ENCODE measurements at regions not wholly inside any gene's neighbourhood (a gene's known extent, or its start where the extent isn't known, plus 50 kb on each side); places are given as distances from the start of the nearest gene placed in this dataset.

DNA sequence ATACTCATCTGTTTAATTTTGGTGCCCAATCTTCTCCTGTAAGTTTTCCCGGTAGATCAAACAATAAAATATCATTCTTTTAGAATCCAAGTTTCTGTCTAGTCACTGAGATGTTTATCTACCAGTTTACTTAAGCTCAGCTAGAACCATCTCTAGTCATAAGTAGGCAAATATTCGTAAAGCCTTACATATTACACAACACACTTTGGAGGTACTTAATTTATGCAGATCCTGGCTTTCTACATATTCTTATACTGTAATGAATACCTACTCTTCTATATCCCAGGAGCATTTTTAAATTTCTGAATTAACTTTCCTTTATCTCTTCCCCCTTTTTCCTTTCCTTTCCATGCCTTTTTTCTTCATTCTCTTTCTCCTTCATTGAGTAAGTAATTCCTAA, 185.9 kb upstream of the ZBTB20 start:
- no peak for DNase-seq

DNA sequence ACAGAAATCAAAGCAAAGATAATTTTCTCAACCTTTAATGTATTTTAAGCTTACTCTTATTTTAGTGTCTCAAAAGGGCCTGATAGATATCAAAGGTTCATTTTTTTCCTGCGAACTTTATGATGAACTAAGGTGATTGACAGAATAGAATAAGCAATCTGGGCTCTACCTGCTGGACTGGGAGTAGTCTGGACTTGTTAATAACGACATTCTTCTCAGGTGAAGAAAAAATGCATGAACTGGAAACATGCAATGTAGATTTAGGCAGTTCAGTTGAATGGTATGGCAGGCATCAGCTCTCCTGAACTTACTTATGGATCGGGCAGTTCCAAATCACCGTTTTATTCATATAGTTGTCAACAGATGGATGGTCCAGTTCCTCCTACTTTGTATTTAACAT, 189.7 kb upstream of the ZBTB20 start:
- DNase-seq = no peak

DNA sequence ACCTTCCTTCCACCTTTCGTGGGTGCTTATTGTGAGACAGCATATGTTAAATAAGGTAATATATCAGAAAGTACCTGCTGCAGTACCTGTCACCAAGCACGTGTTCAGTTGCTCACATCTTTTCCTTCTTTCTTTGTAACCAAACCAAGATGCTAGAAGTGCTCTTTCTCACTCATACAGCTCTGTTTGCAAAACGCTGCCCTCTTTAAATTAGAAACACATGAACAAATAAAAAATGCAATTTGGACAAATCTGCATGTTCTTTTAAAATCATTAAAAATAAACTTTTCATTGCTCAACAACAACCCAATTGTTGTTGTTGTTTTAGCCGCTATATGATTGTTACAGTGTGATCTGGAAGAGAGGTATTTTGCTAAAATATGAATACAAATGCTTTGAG, 193.5 kb upstream of the ZBTB20 start:
- no peak for DNase-seq

DNA sequence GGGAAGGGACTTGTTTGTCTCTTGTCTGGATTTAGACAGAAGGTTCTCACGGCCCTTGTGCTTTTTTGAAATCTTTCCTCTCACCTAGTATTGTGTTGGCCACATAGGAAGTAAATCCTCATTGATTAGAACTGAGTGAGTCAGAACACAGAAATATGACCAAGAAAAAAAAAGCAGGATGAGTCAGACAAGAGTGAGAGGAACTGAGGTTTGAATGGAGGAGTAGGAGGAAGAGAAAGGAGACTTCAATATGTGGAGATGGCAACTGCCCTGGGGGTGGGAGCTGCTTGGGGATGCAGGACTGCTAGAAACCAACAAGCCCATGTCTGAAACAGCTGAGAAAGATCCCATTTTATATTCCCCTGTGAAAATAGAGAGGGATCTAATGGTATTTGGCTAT, 194.1 kb upstream of the ZBTB20 start:
- DNase-seq = no peak

DNA sequence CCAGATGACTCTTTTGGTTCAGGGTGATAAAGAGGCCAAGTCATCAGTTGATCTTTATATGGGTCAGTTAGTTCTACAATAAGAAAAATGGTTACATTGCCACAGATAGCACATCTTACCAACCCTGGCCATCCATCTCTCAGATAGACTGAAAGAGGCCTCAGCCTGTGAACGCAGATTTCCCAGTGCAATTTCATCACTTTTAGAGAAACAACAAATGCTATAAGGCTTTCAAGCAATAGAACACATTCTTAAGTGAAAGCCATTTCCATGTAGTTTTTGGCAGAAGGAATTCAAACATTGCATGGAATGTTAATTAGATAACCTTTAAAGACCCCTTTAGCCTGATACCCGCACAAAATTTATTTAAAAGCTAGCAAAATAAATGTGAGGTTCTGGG, 200.6 kb upstream of the ZBTB20 start:
- DNase-seq = no peak

DNA sequence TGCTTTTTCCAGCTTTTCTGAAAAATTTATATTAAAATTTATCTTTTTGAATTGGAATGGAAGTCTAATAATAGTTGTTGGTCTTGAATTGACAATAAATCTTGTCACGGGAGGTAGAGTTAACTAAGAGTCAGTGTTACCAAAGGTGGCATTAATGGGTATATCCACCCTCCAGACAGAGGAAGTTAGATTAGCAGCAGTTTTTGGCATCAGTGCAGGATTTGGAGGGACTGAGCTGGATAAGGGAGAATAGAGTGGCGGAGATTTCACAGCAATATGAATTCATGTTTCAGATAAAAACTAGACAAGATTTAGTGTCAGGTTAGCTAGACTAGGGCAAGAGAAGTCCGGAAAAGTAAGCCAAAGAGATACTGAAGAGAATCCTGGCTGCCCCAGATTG, 201.3 kb upstream of the ZBTB20 start:
- DNase-seq = no peak

DNA sequence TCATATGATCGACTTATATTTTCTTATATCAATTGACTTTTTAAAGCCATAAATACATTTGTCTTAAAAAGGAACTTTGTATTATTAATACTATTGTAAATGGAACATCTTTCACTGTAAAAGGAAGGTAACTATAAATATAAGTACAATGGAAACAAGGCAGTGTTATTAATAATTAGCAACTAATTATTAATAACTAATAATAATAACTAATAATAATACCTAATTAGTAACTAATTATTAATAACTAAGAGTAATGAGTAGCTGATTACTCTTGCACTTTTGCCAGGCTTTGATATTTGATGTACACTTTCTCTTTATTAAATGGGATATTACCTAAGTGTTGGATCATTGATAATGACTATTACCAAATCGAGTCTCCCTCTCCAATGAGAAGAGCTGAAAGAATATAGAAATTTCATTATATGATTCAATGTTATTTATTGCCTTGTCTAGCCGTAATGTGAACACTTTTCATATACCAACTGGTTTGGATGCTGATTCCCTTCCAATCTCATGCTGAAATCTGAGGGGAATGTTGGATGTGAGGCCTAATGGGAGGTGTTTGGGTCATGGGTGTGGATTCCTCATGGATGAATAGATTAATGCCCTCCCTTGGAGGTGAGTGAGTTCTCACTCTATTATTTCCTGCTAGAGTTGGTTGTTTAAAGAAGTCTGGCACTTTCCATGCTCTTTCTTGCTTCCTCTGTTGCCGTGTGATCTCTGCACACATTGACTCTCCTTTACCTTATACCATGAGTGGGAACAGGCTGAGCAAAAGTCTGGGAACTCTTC, 202.1 kb upstream of the ZBTB20 start:
- DNase-seq = no peak

DNA sequence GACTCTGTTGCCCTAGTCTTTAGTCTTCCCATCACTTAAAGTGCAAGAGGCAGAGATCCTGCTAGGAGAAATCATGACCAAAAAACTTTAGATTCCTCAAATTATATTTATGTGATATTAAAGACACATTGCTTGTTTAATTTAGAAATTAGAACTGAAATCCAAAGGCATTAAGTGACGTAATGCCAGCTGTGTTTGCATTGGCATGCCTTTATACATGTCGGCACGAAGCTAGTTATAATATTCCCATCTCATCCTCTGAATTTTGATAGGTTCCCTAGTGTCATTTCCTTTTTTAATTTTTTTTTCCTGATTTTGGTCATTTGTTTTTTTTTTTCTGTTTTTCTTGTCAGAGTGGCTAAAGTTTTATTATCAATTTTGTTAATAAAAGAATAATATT, 203.5 kb upstream of the ZBTB20 start:
- DNase-seq = no peak

DNA sequence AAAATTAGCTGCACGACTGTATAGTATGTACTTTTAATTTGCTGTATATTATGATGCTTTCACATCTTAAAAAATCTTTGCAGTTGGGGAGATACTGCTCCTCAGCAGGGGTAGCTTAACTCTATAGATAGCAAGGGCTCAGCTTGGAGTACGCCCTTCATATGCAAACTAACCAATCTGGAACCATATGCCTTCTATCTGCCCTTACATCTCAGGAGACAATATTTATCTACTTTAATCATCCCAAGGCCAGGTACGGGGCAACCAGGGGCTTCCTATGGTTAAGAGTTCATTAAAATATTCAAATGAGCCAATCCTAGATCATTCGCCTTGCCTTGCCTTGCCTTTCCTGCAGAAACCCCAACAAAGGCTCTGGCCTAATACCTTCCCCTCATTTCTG, 204.1 kb upstream of the ZBTB20 start:
- no peak for DNase-seq

DNA sequence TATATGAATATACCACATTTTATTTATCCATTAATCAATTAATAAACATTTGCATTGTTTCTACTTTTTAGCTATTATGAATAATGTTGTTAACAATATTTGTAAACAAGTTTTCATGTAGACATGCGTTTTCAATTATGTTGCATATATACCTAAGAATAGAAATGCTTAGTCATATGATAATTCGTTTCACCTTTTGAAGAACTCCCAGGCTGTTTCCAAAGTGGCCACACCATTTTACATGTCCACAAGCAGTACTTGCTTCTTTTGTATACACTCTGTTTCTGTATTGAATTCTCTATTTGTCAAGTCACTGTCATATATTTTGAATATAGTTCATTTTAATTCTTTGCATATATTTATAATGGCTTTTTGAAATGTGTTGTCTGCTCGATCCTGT, 206.9 kb upstream of the ZBTB20 start:
- DNase-seq = no peak

DNA sequence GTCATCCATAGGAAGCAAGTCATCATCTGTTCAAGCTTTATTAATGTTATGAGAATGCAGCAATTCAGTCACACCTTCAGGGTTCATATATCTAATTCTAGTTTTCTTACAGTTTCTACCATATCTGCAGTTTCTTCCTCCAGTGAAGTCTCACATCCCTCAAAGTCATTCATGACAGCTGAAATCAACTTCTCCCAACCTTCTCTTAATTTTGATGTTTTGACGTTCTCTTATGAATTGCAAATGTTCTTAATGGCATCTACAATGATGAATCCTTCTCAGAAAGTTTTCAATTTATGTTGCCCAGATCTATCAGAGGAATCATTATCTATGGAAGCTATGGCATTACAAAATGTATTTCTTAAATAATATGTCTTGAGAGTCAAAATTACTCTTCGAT, 210.4 kb upstream of the ZBTB20 start:
- no peak for DNase-seq

DNA sequence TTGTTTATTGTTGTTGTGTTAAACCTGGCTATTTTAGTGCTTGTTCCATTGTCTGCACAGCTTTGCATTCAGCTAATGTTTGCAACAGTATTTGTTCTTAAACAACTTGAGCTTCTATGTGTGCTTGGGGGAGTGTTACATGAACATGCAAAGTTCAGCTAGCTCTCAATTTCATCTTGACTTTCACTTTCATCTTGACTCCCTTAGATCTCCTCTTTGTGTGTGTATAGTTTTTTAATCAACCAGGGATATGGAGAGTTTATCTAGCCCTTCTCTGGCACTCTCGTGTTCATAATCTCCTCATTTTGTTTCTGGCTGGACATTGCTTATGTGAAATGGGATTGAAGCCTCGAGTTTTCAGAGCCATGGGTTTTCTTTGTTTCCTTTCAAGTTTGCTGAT, 212.4 kb upstream of the ZBTB20 start:
- no peak for DNase-seq

DNA sequence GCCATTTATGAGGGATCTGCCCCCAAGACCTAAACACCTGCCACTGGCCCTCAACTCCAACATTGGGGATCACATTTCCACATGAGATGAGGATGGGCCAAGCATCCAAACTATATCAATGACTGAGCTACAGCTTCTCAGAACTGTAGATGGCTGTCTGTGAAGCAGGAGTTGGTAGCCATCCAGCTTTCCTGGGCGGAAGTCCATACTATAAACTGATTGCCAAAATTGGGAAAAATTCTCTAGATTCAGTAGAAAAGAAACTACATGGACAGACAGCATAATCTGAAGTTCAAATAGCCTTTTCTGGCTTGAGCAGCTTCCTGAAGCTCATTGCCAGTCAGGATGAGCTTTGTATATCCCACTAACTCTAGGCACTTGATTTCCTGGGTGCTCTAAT, 214.7 kb upstream of the ZBTB20 start:
- no peak for DNase-seq

DNA sequence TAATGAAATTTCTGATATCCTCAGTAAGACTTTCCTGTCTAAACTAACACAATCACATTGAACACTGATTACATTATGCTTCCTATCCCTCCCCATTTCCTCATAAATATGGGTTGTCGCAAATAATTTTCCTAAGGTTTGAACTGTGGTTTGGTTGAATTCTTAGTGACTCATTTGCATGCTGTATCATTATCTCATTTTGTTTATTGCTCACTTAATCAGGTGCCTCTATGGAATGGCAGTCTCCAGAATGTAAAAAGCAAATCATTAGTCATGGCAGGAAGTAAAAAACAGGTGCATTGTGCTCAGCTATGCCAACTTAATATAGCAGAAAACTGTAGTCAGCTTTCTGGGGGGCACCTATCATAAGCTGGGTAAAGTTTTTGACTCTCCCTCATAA, 216.0 kb upstream of the ZBTB20 start:
- no peak for DNase-seq

DNA sequence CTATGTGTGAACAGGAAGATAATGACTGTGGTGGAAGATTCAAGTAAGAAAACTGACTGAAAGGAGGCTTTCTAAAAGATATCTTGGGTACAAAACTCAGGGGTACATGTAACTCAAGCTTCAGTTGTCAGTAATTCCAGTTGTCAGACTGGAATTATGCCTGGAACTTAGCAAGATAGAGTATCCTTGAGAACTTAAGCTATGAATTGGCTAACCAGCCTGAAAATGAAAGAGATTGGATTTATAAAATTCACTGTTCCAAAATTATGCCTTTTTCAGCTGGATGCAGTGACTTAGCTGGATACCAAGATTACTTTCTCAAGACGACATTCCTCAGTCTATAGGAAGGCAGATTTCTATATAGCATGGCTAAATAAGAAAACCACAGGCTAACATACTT, 221.9 kb upstream of the ZBTB20 start:
- DNase-seq = no peak

DNA sequence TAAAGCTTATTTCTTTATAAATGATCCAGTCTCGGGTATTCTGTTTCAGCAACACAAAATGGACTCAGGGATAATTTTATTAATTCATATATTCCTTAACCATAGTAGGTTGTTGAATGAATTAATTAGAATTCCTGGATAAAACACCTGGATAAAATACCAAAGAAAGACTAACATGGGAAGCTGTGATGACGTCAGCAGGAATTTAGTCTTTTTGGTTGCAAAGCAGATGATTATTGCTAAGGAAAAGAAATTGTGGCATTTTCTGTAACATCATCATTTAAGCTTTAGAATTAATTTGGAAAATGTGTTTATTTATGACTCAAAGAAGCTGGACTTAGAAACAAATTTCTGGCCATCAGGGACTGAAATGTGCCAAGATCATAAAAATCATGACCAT, 228.3 kb upstream of the ZBTB20 start:
- DNase-seq = no peak

DNA sequence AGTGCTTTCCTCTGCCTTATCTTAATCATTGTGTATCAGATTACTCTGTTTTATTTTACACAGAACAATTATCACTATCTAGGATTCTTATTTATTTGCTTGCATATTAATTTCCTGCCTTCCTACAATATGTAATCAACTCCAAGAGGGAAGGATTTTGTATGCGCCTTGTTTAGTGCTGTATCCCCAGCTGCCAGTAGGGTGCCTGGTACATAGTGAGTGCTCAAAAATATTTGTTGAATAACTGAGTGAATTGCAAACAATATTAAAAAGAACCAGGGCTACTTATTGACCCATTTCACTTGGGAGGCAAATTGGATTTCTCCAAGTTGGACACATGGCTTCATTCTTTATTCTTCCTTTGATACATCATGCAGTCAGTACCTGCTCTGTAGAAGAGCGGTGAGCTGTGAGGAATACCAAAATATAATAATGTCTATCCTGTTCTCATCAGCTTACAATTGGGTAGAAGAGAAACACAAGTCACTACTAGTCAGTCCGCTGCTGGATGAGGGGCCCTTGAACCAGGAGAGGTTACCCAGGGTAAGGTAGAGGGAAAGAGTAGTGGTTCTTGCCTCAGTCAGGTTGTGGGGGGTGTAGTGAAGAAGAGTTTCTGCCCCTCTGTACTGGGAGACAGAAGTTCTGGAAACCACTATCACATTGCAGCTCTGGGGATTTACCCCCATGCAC, 233.9 kb upstream of the ZBTB20 start:
- DNase-seq = no peak

DNA sequence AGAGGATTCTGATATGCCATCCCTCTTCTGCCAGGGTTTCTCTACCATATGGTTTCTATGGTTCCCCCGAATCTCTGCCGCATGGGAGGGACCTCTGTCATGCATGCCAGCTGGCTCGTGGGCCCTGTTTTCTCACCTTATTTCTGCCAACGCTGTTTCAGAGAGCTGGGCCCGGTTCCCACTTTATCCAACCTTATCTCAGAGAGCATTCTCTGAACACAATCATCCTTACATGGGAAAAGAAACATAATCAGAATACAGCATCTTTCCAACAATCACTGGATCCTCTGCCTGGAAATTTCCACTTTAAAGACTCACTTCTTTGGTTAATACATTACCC, 234.5 kb upstream of the ZBTB20 start:
- peak in 2 of 14 donors; percentile 2 to 88 for DNase-seq

DNA sequence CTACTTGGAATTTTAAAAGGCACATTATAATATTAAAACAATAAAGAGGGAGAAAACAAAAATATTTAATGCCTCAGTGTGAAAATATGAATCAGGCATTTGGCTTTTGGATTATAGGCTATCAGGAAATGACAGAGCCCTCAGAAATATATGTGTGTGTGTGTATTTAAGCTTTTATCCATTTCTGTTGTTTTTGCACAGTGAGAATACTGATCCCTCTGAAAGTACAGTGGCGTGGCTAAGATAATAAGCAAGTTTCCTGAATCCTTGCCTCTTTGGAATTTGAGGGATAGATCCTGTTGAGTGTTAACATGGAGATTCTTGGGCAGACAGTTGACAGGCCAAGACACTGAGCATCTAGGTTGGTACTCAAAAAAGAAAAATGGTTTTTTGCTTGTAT, 234.8 kb upstream of the ZBTB20 start:
- no peak for DNase-seq

DNA sequence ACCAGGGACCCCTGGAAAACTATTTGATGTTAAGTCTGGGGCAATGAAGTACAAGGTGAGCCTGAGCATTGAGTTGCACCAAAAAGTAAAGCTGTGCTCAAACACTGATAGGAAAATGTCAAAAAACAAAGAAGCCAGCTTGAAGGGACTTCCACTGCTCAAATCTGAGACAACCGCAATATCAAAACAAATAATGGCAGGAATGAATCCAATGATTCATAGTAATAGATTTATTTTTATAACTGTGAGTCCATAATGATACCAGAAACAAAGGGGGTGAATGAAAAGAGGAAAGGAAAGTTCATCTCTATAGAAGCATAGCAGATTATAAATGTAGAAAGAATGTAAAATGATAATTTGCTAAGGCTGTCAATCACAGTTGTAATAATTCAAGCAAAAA, 237.3 kb upstream of the ZBTB20 start:
- no peak for DNase-seq

DNA sequence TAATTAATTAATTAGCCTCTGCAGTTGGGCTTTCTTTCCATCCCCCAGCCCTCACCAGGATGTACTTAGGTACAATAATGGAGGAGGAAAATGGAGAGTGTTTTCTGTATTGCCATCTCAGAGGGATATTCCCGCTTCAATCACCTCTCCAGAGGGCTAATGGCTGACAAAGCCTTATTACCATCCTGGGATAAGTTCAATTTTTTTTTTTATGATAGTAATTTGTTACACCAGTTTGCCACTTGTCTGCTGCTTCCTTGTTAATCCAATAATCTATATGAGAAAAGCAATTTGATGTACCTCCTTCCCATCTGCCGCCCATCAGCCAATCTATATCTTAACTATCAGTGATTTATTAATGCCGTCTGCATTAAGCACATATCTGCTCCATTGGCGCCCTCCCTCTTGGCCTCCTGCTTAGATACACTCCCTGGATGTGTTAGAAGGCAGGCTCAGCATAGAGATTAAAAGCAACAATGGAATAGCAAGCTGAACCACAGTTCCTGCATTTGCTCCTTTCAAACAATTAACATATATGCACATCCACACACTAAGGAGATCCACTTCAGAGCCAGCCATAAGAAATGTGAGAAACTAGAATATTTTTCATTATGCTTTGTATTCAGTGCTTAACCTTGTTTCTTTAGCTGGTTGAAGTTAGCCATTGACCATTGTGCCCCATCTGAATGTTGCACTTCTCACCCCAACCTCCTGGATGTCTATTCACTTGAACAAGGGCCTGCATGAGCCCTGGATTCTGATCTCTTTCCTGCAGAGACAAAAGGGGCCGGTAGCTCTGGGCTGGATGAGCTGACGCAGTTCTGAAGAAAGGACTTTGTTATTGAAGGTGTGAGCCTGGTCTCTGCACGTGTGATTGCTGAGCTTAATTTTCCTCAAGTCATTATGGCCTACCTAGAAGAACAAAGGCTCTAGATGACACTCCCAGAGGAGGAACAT, 237.3 kb upstream of the GAP43 start:
- no peak for DNase-seq

DNA sequence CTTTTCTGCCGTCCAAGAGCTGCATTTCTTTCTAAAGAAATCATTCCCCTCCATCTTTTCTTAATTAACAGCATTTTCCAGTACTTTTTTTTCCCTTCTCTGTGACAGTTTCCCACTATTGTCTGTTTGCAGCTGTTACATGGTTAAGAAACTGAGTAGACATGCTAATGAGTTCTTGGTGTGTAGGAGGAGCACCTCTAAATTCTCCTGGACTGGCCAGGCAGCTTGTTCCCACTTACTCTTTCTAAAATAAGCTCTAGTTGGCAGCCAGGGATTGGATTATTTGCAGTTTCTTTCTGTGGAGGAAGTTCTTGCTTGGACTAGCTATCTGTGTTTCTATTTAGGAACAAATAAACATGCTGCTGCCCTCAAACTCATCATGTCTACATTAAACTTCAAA, 235.1 kb upstream of the GAP43 start:
- DNase-seq = no peak

DNA sequence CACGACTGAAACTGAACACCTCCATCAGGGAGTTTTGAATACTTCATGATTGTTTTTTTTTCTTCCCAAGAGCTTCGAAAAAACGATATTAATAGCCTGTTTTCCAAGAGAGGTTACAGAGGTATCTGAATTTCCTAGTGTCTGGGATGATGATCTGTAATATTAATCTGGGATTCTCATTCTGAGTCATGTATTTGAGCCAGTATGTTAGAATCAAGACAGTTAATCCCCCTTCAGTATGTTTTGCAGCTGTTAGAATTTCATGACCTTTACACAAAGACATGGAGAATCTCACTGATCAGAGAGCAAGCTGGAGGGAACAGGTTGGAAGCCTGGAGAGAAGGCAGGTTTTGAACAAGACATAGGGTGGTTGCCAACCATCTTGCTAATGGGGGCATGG, 234.5 kb upstream of the GAP43 start:
- DNase-seq = no peak

DNA sequence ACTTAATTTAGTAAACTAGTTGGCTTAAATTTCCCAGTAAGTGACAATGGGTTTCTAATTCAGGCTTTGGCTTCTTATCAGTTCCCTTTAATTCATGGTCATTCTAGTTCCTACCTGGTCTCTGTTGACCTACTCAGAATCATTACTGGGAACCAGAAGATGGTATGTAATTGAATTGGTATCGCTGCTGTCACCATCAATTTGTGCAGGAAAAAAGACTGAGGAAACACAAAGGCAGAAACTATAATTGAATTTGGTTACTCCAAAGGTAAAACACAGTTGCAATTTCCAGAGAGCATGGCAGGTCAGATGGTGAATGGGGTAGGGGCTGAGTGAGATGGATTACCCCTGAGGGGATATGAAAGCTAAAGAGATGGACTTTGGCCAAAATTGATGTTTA, 226.5 kb upstream of the GAP43 start:
- DNase-seq = no peak
